ENCODE measurements at regions not wholly inside any gene's neighbourhood (a gene's known extent, or its start where the extent isn't known, plus 50 kb on each side); places are given as distances from the start of the nearest gene placed in this dataset.

DNA sequence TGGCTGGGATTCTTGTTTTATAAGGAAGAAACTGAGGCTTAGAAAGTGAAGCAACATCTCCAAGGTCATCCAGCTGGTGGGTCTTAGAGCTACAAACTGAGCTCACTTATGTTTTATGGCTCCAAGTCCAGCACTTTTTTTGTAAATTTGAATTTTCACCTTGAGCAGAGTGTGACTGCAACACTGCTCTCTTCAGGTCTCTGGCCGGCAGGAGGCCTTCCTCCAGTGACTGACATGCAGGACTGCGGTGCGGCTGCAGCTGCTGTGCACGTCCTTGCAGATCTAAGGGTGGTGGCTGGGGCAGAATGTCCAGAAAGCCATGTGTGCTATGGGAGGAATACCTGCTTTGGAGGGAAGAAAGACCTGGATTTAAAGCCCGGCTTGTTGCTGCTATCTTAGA, 284.2 kb upstream of the POU3F1 start:
- no peak for ATAC-seq (ENCODE audit: low read depth in 2 of 2)
- no peak overlapping the region for H3K4me3 Mint-ChIP-seq

DNA sequence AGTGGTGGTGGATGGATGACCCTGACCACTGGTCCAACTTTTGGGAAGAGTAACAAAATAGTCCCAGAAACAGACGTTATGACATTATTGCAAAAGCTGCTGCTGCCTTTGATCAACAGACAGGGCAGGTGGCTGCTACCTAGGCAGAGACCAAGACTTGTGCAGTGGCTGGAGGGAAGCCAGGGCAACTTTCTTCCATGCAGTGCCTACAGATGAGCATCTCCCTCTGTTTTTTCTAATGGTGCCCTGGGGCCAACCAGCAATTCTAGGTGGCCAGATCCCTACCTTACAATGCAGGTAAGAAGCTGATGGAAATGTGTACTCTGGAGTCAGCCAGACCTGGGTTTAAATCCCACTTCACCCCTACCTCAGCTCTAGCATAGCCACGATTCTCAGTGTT, 283.1 kb upstream of the POU3F1 start:
- Mint-ChIP-seq H3K27me3 (peaks cover 21 to 26% (median 26%) of the 10 kb centered on the region in 3 donors), H3K9me3 (peaks cover 0 to 11% (median 0%) of the 10 kb centered on the region in 7 donors), H3K4me3 (no peak overlapping the region), H3K4me1 (peaks cover 0 to 3% (median under 1%) of the 10 kb centered on the region in 3 donors), H3K36me3 (peaks cover under 1 to 11% of the 10 kb centered on the region in 2 donors), H3K27ac (peak overlapping the region in 1 of 6 donors; percentile 65)
- ATAC-seq (ENCODE audit: low read depth in 2 of 2) (no peak), DNase-seq (no peak)

More for the DNA sequence above, 284.2 kb upstream of the POU3F1 start:
- Mint-ChIP-seq H3K27ac (no peak overlapping the region), H3K27me3 (peaks cover 14 to 15% (median 15%) of the 10 kb centered on the region in 3 donors), H3K9me3 (peaks cover 0 to 3% (median 0%) of the 10 kb centered on the region in 7 donors), H3K36me3 (peaks cover 5 to 9% of the 10 kb centered on the region in 2 donors), H3K4me1 (peaks cover 0 to 6% (median 6%) of the 10 kb centered on the region in 3 donors)
- DNase-seq = no peak

GRCh38 chr1:38328278-38329035, 281.9 kb upstream of the POU3F1 start:
- Mint-ChIP-seq H3K36me3 (peaks cover 0 to 10% of the 10 kb centered on the region in 2 donors), H3K4me1 (peaks cover 0 to 2% (median 0%) of the 10 kb centered on the region in 3 donors), H3K27ac (no peak overlapping the region), H3K4me3 (no peak overlapping the region), H3K27me3 (peaks cover 22 to 28% (median 27%) of the 10 kb centered on the region in 3 donors), H3K9me3 (peaks cover 0 to 12% (median 3%) of the 10 kb centered on the region in 7 donors)
- DNase-seq (no peak), ATAC-seq (ENCODE audit: low read depth in 2 of 2) (no peak)

DNA sequence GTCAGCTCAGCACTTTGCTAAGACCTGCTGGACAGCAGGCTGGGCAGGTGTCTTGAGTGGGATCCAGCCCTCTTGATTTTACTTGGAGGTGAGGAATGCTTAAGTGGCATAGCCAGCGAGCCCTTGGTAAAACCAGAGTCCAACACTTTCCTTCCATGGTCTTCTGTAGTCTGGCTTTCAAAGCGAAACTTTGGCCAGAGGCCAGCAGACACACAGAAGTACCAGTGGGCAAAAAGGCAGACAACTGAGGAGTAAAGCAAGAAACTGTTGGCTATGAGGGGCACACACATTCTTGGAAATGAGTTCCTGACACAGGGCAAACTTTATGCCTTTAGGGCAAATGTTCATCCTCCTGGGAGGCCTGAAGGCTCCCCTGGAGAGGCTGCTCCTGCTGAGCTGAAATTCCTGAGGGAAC, 281.0 kb upstream of the POU3F1 start:
- DNase-seq (no peak), ATAC-seq (ENCODE audit: low read depth in 2 of 2) (no peak)
- Mint-ChIP-seq H3K36me3 (peaks cover 0 to 10% of the 10 kb centered on the region in 2 donors), H3K27me3 (peaks cover 31 to 37% (median 36%) of the 10 kb centered on the region in 3 donors), H3K4me1 (peaks cover 0 to 2% (median 0%) of the 10 kb centered on the region in 3 donors), H3K27ac (no peak overlapping the region), H3K4me3 (no peak overlapping the region), H3K9me3 (peaks cover 0 to 12% (median 3%) of the 10 kb centered on the region in 7 donors)

DNA sequence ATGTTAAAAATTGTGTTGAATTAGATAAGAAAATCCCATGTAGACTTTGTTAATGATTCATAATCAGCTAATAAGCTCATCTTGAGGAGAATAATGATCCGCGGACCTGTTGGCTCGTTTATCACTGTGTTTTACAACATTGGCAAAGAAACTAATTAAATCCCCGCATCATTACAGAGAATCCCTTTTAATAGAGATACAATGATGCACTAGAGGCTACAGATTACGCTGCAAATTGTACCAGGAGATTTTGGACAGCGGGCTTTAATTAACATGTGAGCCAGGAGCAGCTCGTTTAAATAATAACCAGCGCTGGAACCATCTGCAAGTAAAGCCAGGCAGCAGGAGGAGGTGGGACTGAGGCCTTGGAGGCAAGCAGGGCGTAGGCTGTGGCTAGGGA, 280.3 kb upstream of the POU3F1 start:
- H3K9me3 Mint-ChIP-seq = peaks cover 0 to 14% (median 3%) of the 10 kb centered on the region in 7 donors
- peaks cover 33 to 43% (median 42%) of the 10 kb centered on the region in 3 donors for H3K27me3 Mint-ChIP-seq
- peak overlapping the region in 1 of 6 donors; percentile 31 for H3K27ac Mint-ChIP-seq
- peaks cover 0 to 2% (median 0%) of the 10 kb centered on the region in 3 donors for H3K4me1 Mint-ChIP-seq
- H3K4me3 Mint-ChIP-seq = no peak overlapping the region
- ATAC-seq (ENCODE audit: low read depth in 2 of 2) (no peak), DNase-seq (no peak)
- peaks cover 0 to 10% of the 10 kb centered on the region in 2 donors for H3K36me3 Mint-ChIP-seq

GRCh38 chr1:38326135-38326534, 279.5 kb upstream of the POU3F1 start:
- no peak for DNase-seq
- H3K36me3 Mint-ChIP-seq = peaks cover 2 to 10% of the 10 kb centered on the region in 2 donors
- no peak overlapping the region for H3K27ac Mint-ChIP-seq
- peaks cover 0 to 2% (median 0%) of the 10 kb centered on the region in 3 donors for H3K4me1 Mint-ChIP-seq
- no peak overlapping the region for H3K4me3 Mint-ChIP-seq
- peaks cover 33 to 48% (median 48%) of the 10 kb centered on the region in 3 donors for H3K27me3 Mint-ChIP-seq
- no peak for ATAC-seq (ENCODE audit: low read depth in 2 of 2)
- peaks cover 0 to 20% (median 4%) of the 10 kb centered on the region in 7 donors for H3K9me3 Mint-ChIP-seq

GRCh38 chr1:38312753-38313152, 266.2 kb upstream of the POU3F1 start:
- Mint-ChIP-seq H3K27ac (no peak overlapping the region), H3K36me3 (no peaks in the 10 kb centered on the region), H3K9me3 (peaks cover 0 to 21% (median 4%) of the 10 kb centered on the region in 7 donors), H3K27me3 (peaks cover 20 to 31% (median 28%) of the 10 kb centered on the region in 3 donors), H3K4me3 (no peak overlapping the region), H3K4me1 (no peaks in the 10 kb centered on the region)
- DNase-seq = no peak
- ATAC-seq (ENCODE audit: low read depth in 2 of 2) = no peak

- H3K9me3 Mint-ChIP-seq = peaks cover 0 to 21% (median 4%) of the 10 kb centered on the region in 7 donors
- no peak for ATAC-seq (ENCODE audit: low read depth in 2 of 2)
- no peak overlapping the region for H3K27ac Mint-ChIP-seq
- DNase-seq = no peak
- no peaks in the 10 kb centered on the region for H3K36me3 Mint-ChIP-seq
- no peak overlapping the region for H3K4me3 Mint-ChIP-seq
- no peaks in the 10 kb centered on the region for H3K4me1 Mint-ChIP-seq
- H3K27me3 Mint-ChIP-seq = peaks cover 28 to 36% (median 32%) of the 10 kb centered on the region in 3 donors
These were observed 263.5 kb upstream of the POU3F1 start for GRCh38 chr1:38310079-38310478.

GRCh38 chr1:38308780-38309179, 262.2 kb upstream of the POU3F1 start:
- Mint-ChIP-seq H3K4me3 (no peak overlapping the region), H3K27me3 (peaks cover 37 to 40% (median 37%) of the 10 kb centered on the region in 3 donors), H3K27ac (no peak overlapping the region), H3K9me3 (peaks cover 0 to 21% (median 4%) of the 10 kb centered on the region in 7 donors), H3K36me3 (no peaks in the 10 kb centered on the region), H3K4me1 (no peaks in the 10 kb centered on the region)
- DNase-seq = no peak
- no peak for ATAC-seq (ENCODE audit: low read depth in 2 of 2)

DNA sequence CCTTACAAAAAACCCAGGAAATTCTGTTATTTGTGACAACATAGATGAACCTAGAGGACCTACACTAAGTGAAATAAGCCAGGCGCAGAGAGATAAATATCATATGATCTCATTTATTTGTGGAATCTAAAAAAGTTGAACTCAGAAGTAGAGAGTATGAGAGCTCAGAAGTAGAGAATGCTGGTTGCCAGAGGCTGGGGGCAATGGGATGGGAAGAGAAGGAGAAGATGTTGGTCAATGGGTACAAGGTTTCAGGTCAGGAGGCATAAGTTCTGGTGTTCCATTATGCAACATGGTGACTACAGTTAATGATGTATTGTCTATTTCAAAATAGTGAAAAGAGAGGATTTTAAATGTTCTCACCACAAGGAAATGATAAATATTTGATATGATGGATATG, 259.1 kb upstream of the POU3F1 start:
- Mint-ChIP-seq H3K27me3 (peaks cover 35 to 42% (median 40%) of the 10 kb centered on the region in 3 donors), H3K9me3 (peaks cover 0 to 13% (median 0%) of the 10 kb centered on the region in 7 donors), H3K4me1 (no peaks in the 10 kb centered on the region), H3K36me3 (no peaks in the 10 kb centered on the region), H3K4me3 (no peak overlapping the region), H3K27ac (no peak overlapping the region)
- ATAC-seq (ENCODE audit: low read depth in 2 of 2) = no peak
- no peak for DNase-seq

GRCh38 chr1:38303843-38304242, 257.2 kb upstream of the POU3F1 start:
- ATAC-seq (ENCODE audit: low read depth in 2 of 2) = no peak
- no peak for DNase-seq
- Mint-ChIP-seq H3K9me3 (peaks cover 0 to 6% (median 0%) of the 10 kb centered on the region in 7 donors), H3K27me3 (peaks cover 28 to 39% (median 37%) of the 10 kb centered on the region in 3 donors), H3K36me3 (no peaks in the 10 kb centered on the region), H3K4me3 (no peak overlapping the region), H3K4me1 (no peaks in the 10 kb centered on the region), H3K27ac (no peak overlapping the region)

DNA sequence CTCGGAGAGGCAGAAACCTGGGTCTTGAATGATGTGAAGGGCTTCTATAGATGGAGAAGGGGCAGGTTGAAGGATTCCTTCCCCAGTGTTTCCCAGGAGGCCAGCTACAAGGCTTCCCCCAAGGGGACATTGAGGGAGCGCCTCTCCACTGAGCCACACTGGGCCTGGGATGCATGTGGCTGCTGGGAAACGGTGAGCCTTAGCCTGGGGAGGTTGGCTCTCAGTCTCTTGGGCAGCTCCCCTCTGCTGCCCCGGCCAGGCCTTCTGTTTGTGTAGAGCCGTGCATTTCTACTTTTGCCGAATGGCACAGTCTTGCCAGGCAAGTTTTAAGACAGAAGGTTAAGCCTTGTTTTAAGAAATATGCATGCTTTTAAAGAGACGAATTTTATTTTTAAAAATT, 254.4 kb upstream of the POU3F1 start:
- H3K27me3 Mint-ChIP-seq = peaks cover 48 to 61% (median 48%) of the 10 kb centered on the region in 3 donors

DNA sequence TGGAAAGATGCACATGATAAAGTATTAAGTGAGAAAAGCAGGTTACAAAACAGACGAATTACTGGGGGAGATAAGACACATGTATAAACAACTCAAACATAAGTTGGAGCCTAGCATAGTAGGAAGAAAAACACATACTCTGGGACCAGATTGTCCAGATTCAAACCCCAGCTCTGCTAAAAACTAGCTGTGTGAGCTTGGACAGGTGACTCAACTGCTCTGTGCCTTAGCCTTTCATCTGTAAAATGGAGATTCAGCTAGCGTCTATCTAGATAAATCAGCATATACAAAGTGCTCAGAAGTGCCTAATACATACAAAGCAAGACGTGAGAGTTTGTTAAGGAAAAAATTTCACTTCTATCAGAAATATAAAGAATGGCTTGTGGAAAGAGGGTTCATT, 254.0 kb upstream of the POU3F1 start:
- Mint-ChIP-seq H3K27me3 (peaks cover 48 to 61% (median 48%) of the 10 kb centered on the region in 3 donors), H3K27ac (no peak overlapping the region), H3K9me3 (peaks cover 0 to 6% (median 0%) of the 10 kb centered on the region in 7 donors), H3K4me3 (no peak overlapping the region), H3K4me1 (no peaks in the 10 kb centered on the region), H3K36me3 (no peaks in the 10 kb centered on the region)
- ATAC-seq (ENCODE audit: low read depth in 2 of 2) (no peak), DNase-seq (no peak)

More for the DNA sequence above, 254.4 kb upstream of the POU3F1 start:
- no peak for ATAC-seq (ENCODE audit: low read depth in 2 of 2)
- Mint-ChIP-seq H3K36me3 (no peaks in the 10 kb centered on the region), H3K27ac (no peak overlapping the region), H3K4me3 (no peak overlapping the region), H3K9me3 (peaks cover 0 to 6% (median 0%) of the 10 kb centered on the region in 7 donors), H3K4me1 (no peaks in the 10 kb centered on the region)
- DNase-seq = no peak

- Mint-ChIP-seq H3K36me3 (peaks cover 0 to 5% of the 10 kb centered on the region in 2 donors), H3K9me3 (peaks cover 2 to 8% (median 5%) of the 10 kb centered on the region in 7 donors), H3K27ac (no peak overlapping the region), H3K4me3 (no peak overlapping the region), H3K4me1 (peaks cover 1 to 3% (median 2%) of the 10 kb centered on the region in 3 donors), H3K27me3 (peaks cover 52 to 62% (median 54%) of the 10 kb centered on the region in 3 donors)
- DNase-seq = no peak
- no peak for ATAC-seq (ENCODE audit: low read depth in 2 of 2)
These were observed 251.2 kb upstream of the POU3F1 start for GRCh38 chr1:38297842-38298241.

Measured in naive B cell (primary cell).